Astrocyte of the hippocampus (primary cell): ENCODE measurements at regions not wholly inside any gene's neighbourhood (a gene's known extent, or its start where the extent isn't known, plus 50 kb on each side); places are given as distances from the start of the nearest gene placed in this dataset.
"Not testable (repeated sequence)": the region's sequence is repeated elsewhere in the genome, so short reads cannot be mapped to it uniquely, and the experiment has no call there.

Experiments used
- DNase-seq: peaks from one replicate; pipeline ENCODE4 v3.0.0; 2011; ENCODE audit warnings: low read depth, low spot score

DNA sequence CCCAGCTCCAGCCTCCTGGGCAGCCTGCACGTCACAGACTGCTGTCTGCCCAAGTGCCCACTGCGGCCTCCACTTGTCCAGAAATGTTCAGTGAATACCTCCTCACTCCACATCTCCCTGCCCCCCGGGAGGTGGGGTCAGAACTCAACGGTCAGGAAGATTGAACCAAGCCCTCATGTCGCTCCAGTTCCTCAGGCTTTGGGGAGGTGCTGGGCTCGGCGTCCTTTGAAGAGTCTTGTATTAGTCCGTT lies 82.4 kb upstream of the LRPAP1 start:
- no peak for DNase-seq

DNA sequence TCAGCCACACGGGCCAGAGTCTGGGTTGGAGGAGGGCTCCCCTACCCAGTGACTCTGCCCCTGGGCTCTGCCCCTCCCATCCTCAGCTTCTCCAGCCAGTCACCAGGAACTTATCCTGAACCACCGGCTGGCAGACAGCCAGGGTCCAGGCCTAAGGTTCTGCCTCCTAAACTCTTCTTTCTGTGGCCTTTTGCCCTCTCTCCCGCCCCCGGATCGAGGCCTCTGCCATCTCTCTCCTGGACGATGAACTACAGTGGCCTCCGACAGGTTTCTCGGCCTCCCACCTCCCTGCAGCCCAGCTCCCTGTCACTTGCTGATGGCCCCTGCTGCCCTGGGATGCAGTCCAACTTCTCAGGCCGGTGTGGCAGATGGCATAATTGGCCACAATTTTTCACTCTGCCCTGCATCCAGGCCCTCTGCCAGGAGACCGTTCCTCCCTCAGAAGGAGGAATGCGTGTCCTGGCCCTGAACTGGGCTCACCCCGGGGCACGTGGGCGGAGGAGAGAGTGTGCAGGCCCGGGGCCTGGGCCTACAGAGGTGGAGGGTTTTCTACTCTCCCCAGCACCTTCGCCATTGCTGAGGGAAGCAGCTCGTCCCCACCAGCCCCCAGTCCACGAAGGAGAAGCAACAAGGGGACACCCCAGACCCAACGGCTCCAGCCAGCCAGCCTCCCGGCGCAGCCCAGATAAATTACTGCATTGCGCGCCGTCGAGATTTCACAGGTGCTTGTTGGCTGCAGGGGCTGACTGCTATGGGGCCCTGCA lies 81.9 kb upstream of the LRPAP1 start:
- peak; percentile 39 for DNase-seq

DNA sequence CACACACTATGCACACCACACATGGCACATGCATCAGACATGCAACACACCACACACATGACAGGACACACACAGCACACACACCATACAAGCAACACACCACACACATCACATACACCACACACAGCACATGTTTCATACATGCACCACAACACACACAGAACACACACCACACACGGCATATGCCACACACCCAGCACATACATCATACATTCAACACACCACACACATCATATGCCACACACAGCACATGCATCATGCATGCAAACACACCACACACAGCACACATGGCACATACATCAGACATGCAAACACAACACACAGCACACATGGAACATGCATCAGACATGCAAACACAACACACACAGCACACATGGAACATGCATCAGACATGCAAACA lies 80.7 kb upstream of the LRPAP1 start:
- DNase-seq: no peak

DNA sequence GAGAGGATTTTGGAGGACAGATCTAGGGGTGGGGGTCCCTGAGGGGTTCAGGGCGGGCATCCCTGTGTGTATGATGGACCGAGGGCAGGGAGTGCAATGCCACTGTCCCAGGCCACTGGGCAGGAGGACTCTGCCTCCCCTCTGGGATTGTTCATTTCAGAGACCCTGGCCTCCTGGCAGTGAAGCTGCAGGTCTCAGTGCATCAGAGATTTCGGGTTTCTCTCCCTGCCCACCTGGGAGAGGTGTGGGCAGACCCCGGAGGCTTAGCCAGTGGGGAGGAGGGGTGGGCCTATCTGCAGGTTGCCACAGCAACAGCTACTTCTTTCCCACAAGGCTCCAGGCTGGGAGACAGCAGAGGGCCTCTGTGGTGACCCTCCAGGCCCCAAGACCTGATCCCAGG lies 80.1 kb upstream of the LRPAP1 start:
- no peak for DNase-seq

DNA sequence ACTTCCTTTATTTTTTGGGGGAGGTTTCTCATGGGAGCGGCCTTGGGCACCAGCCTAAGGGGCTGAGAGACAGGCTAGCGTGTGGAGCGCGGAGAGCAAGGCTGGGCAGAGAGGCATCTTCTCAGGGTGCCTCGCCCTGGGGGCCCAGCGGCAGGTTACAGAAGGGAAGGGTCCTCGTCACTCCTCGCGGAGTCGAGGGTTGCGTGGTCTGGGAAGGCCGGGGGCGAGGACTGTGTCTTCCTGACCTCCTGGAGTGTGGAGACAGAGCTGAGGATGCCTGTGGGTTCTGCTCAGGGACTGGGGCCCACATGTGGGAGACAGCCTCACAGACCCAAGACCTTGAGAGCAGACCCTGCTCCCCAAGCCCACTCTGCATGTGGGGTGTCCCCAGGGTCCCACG lies 79.6 kb upstream of the LRPAP1 start:
- DNase-seq: no peak

- not testable (repeated sequence) for DNase-seq
Measured at GRCh38 chr4:3610851-3611250, 78.6 kb upstream of the LRPAP1 start.

DNA sequence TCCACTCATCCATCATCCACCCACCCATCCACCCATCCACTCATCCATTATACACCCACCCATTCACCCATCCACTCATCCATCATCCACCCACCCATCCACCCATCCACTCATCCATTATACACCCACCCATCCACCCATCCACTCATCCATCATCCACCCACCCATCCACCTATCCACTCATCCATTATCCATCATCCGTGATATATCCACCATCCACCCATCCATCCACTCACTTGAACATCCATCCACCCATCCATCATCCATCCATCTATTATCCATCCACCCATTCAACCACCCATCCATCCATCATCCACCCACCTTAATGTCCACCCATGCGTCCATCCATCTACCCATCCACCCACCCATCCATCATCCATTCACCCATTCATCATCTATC lies 77.7 kb upstream of the LRPAP1 start:
- DNase-seq: not testable (repeated sequence)

GRCh38 chr4:3607690-3608552 lies 75.7 kb upstream of the LRPAP1 start:
- no peak for DNase-seq

DNA sequence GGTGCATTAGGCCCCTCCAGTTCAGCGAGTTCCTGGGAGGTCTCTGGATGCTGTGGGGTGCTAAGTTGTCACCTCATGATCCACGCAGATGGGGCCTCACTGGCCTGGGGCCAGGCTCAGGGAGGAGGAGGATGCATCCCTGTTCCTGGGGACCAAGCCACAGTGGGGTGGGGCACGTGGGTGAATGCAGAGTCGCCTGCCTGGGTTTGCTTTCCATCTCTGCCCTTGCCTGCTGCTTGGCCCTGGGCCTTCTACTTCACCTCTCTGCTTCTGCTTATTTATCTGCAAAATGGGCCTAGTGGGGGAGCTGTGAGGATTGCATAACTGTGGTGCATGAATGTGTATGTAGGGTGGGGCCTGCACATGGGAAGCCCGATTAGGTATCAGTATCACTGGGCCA lies 74.6 kb upstream of the LRPAP1 start:
- not testable (repeated sequence) for DNase-seq

DNA sequence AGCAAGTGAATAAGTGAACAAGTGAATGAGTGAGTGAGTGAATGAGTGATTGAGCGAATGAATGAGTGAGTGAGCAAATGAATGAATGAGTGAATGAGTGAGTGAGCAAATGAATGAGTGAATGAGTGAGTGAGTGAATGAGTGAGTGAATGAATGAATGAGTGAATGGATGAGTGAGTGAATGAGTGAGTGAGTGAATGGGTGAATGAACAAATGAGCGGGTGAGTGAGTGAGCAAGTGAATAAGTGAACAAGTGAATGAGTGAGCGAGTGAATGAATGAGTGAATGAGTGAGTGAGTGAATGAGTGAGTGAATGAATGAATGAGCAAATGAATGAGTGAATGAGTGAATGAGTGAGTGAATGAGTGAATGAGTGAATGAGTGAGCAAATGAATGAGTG lies 74.0 kb upstream of the LRPAP1 start:
- DNase-seq: not testable (repeated sequence)

DNA sequence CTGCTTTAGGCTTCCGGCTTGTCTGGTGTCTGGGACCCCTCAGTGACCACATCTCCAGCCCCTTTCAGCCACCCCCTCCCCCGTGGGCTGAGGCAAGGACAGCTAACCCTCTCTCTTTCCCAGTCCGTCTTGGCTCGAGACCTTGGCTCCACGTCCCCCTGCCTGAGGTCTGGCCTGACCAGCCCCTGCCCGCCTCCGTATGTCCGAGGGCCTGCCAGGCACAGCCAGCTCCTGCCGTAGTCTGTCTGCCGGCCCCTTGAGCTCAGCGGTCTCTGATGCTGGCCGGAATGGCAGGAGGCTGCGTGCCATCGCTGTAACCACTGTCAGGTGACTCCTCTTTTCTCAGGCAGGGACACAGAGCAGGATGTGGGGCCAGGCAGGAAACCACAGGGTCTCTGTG lies 73.3 kb upstream of the LRPAP1 start:
- no peak for DNase-seq

- DNase-seq: not testable (repeated sequence)
Measured at GRCh38 chr4:3602886-3603645, 70.8 kb upstream of the LRPAP1 start.

GRCh38 chr4:3601992-3602391 lies 69.8 kb upstream of the LRPAP1 start:
- DNase-seq: no peak

GRCh38 chr4:3601108-3601690 lies 69.0 kb upstream of the LRPAP1 start:
- DNase-seq: not testable (repeated sequence)

GRCh38 chr4:3599951-3600350 lies 67.7 kb upstream of the LRPAP1 start:
- DNase-seq: no peak

GRCh38 chr4:3598695-3599227 lies 66.5 kb upstream of the LRPAP1 start:
- DNase-seq: no peak

- DNase-seq: not testable (repeated sequence)
Measured at GRCh38 chr4:3597896-3598505, 65.8 kb upstream of the LRPAP1 start.

GRCh38 chr4:3596957-3597733 lies 64.9 kb upstream of the LRPAP1 start:
- not testable (repeated sequence) for DNase-seq

DNA sequence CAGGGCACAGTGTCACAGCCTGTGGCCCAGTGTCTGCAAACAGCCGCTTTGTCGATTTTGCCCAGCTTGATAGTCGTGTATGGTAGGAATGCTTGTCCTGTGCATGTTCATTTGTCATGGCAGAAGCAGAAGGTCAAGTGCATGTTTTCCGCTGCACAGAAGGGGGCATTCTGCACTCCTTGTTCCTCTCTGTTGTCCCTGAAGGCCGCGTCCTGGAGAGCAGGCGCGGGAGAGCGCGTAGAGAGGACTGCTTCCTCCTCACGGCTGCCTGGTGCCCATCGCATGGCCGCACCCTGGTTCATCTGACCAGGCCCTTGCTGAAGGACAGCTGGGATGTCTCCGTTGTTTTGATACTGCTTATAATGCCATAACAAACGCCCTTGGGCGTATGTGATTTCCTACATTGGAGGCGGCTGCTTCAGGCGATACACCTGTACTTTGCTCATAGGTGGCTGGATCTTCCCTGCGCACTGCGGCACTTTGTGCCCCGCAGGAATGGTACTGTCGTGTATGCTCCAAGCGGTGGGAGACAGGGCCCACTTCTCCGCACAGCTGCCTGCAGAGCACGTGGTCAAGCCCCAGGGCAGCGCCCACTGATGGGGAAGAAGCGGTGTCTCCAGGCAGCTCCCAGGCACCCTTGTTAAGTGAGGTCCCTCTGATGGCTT lies 63.5 kb upstream of the LRPAP1 start:
- DNase-seq: not testable (repeated sequence)

GRCh38 chr4:3594751-3595150 lies 62.5 kb upstream of the LRPAP1 start:
- not testable (repeated sequence) for DNase-seq
